ENCODE measurements at regions not wholly inside any gene's neighbourhood (a gene's known extent, or its start where the extent isn't known, plus 50 kb on each side); places are given as distances from the start of the nearest gene placed in this dataset.

GRCh38 chr2:16084274-16084673 is 143.9 kb downstream of the MYCN start:
- Histone ChIP-seq H3K9ac (ENCODE audit: low read depth, low read length, poor library complexity, severe bottlenecking) (no peak overlapping the region), H3F3A (ENCODE audit: low read depth) (no peaks in the 10 kb centered on the region), H3K36me3 (ENCODE audit: insufficient read depth, low read length) (no peaks in the 10 kb centered on the region), H3K9me3 (ENCODE audit: insufficient read depth, low read depth, low read length) (no peaks in the 10 kb centered on the region), H4K20me1 (ENCODE audit: insufficient read depth, low read length, poor library complexity, severe bottlenecking) (no peaks in the 10 kb centered on the region), H2AFZ (ENCODE audit: low read length) (no peak overlapping the region), H3K4me2 (ENCODE audit: low read depth, low read length, poor library complexity, severe bottlenecking) (no peak overlapping the region), H3K9me2 (replicated peaks; ENCODE audit: low read depth, low read length) (no peaks in the 10 kb centered on the region), H3K4me3 (ENCODE audit: low read length, poor library complexity, severe bottlenecking) (no peak overlapping the region), H3K27me3 (ENCODE audit: insufficient read depth, low read length, poor library complexity, severe bottlenecking) (no peaks in the 10 kb centered on the region), H3K4me1 (ENCODE audit: insufficient read depth, low read length, poor library complexity, severe bottlenecking) (no peaks in the 10 kb centered on the region), H3K79me2 (ENCODE audit: insufficient read depth, low read length) (no peaks in the 10 kb centered on the region)
- no peak for TF ChIP-seq EZH2phosphoT487 (IDR thresholded peaks at IDR 0.05; ENCODE audit: borderline replicate concordance)
- TF ChIP-seq CTCF (conservative IDR thresholded peaks at IDR 0.05; ENCODE audit: low read length), result no peak

- no peaks in the 10 kb centered on the region for H3F3A ChIP-seq (ENCODE audit: low read depth)
- no peaks in the 10 kb centered on the region for H4K20me1 ChIP-seq (ENCODE audit: insufficient read depth, low read length, poor library complexity, severe bottlenecking)
- no peaks in the 10 kb centered on the region for H3K9me2 ChIP-seq (replicated peaks; ENCODE audit: low read depth, low read length)
- H3K79me2 ChIP-seq (ENCODE audit: insufficient read depth, low read length), result no peaks in the 10 kb centered on the region
- no peak overlapping the region for H3K9ac ChIP-seq (ENCODE audit: low read depth, low read length, poor library complexity, severe bottlenecking)
- no peaks in the 10 kb centered on the region for H3K36me3 ChIP-seq (ENCODE audit: insufficient read depth, low read length)
- H3K4me1 ChIP-seq (ENCODE audit: insufficient read depth, low read length, poor library complexity, severe bottlenecking), result no peaks in the 10 kb centered on the region
- no peaks in the 10 kb centered on the region for H3K9me3 ChIP-seq (ENCODE audit: insufficient read depth, low read depth, low read length)
- H2AFZ ChIP-seq (ENCODE audit: low read length), result no peak overlapping the region
- no peak overlapping the region for H3K4me2 ChIP-seq (ENCODE audit: low read depth, low read length, poor library complexity, severe bottlenecking)
- H3K27me3 ChIP-seq (ENCODE audit: insufficient read depth, low read length, poor library complexity, severe bottlenecking), result no peaks in the 10 kb centered on the region
- TF ChIP-seq CTCF (conservative IDR thresholded peaks at IDR 0.05; ENCODE audit: low read length), result no peak
- TF ChIP-seq EZH2phosphoT487 (IDR thresholded peaks at IDR 0.05; ENCODE audit: borderline replicate concordance), result no peak
- no peak overlapping the region for H3K4me3 ChIP-seq (ENCODE audit: low read length, poor library complexity, severe bottlenecking)
Observed at GRCh38 chr2:16082276-16082675, 141.9 kb downstream of the MYCN start.

GRCh38 chr2:16081316-16082200 is 141.2 kb downstream of the MYCN start:
- Histone ChIP-seq H2AFZ (ENCODE audit: low read length) (no peak overlapping the region), H3K9me2 (replicated peaks; ENCODE audit: low read depth, low read length) (no peaks in the 10 kb centered on the region), H3K9ac (ENCODE audit: low read depth, low read length, poor library complexity, severe bottlenecking) (no peak overlapping the region), H3K4me1 (ENCODE audit: insufficient read depth, low read length, poor library complexity, severe bottlenecking) (no peaks in the 10 kb centered on the region), H3K4me3 (ENCODE audit: low read length, poor library complexity, severe bottlenecking) (no peak overlapping the region), H3F3A (ENCODE audit: low read depth) (no peaks in the 10 kb centered on the region), H3K9me3 (ENCODE audit: insufficient read depth, low read depth, low read length) (no peaks in the 10 kb centered on the region), H3K27me3 (ENCODE audit: insufficient read depth, low read length, poor library complexity, severe bottlenecking) (no peaks in the 10 kb centered on the region), H3K79me2 (ENCODE audit: insufficient read depth, low read length) (no peaks in the 10 kb centered on the region), H3K36me3 (ENCODE audit: insufficient read depth, low read length) (no peaks in the 10 kb centered on the region), H4K20me1 (ENCODE audit: insufficient read depth, low read length, poor library complexity, severe bottlenecking) (no peaks in the 10 kb centered on the region), H3K4me2 (ENCODE audit: low read depth, low read length, poor library complexity, severe bottlenecking) (no peak overlapping the region)
- no peak for TF ChIP-seq EZH2phosphoT487 (IDR thresholded peaks at IDR 0.05; ENCODE audit: borderline replicate concordance)
- TF ChIP-seq CTCF (conservative IDR thresholded peaks at IDR 0.05; ENCODE audit: low read length), result no peak
